IPS-NIHi7 (cell line): ENCODE measurements at regions not wholly inside any gene's neighbourhood (a gene's known extent, or its start where the extent isn't known, plus 50 kb on each side); places are given as distances from the start of the nearest gene placed in this dataset.

Source experiments
- DNase-seq: peaks from one replicate; pipeline ENCODE4 v3.0.0; 2012; ENCODE audit warnings: mixed read lengths; ENCODE audit errors: extremely low spot score

- no peak for DNase-seq
Measured at GRCh38 chr16:74033441-74033995, 263.1 kb upstream of the PSMD7 start.

- no peak for DNase-seq
Measured at GRCh38 chr16:74031551-74031950, 265.1 kb upstream of the PSMD7 start.

DNA sequence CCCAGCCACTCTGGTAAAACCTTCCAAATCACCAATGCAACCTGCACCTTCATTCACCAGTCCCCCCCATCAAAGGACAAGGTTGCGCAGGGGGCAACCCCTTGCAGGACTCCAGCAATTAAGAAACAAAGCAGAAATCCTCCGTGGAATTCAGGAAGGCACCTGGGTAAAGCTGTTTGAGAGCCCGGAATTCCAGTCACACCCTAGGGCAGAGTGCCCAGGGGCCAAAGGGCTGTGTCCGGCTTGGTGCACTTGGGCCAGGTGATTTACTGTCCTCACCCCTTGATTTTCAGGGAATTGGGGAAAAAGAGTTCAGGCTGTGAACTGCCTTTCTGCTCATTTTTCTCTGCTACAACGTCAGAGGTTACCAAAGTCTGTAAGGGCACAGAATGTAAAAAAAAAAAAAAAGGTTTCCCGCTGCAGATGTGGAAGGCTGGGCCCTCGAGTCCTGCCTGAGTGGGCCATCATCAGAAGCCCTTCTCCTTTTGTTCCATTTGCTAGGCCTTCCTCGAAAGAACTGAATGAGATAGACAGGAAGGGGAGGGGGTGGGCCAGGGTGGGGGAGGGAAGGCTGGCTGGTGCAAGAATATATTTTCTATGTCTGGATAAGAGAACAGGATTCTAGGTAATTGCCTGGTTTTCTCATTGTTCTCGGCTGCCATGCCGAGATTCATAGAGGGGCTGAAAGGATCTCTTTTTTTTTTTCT, 266.5 kb upstream of the PSMD7 start:
- DNase-seq: no peak

DNA sequence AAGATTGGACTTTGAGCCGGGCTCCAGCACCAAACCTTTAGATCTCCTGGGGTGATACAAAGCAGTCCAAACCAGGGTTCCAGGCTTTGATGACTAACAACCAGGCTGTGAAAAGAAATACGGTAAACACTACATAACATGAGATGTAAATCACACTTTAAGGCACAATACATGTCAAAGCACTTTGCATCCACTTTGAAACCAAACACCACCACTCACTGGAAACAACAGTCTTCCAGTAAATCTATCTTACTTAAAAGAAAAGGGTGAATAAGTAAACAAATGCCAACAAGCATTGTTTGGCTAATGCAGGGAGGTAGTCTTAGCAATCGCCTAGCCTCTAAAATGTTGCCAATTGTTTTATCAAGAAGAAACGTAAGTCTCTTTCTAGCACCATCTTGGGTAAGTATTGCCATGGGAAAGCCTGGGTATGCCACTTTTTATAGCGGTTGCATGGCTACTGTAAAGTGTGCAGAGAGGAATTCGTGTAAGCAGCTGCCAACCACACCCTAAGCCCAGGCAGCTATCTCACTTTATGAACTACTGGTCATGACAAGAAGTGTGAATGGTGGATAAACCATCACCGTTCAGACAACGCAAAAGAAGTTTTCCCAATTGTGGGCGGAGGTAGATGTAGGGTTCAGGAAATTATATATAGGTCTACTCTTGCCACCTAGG, 267.4 kb upstream of the PSMD7 start:
- DNase-seq: no peak

DNA sequence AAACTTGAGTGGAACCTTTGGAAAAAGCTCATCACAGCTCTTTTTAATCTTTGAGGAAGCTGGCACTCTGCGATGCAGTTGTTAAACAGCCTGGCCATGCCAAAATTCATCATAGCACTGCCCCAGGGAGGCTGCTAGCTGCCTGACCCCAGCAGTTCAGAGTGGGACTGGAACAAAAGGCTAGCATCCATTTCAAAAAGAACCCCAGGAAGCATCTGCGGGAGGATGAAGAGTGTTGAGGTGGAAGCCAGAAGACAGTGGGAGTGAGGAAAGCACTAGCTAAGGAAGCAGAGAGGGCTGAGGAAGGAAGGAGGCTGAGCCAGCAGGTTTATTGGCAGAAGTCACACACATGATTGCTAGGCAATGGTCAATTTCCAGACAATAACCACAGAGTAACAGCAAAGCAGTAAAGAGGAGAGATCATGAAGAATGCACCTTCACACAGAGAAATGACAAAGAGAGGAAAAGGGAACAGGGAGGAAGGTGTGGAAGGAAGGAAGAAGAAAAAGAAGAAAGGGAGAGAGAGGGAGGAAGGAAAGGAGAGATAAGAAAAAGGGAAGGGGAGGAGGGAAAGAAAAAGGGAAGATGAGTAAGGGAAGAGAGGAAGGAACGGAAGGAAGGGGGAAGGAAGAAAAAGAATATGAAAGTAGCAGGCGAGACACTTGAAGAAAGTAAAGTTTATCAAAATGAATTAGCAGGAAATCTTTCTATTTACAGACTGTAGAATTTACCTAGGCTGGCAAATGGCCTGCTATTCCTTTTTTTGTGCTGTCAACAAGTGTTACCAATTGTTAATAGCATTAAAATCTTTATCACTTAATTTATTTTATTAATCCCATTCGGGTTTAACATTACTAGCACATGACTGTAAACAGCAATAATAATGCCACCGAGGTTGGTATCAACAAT, 270.0 kb upstream of the PSMD7 start:
- peak; percentile 67 for DNase-seq

DNA sequence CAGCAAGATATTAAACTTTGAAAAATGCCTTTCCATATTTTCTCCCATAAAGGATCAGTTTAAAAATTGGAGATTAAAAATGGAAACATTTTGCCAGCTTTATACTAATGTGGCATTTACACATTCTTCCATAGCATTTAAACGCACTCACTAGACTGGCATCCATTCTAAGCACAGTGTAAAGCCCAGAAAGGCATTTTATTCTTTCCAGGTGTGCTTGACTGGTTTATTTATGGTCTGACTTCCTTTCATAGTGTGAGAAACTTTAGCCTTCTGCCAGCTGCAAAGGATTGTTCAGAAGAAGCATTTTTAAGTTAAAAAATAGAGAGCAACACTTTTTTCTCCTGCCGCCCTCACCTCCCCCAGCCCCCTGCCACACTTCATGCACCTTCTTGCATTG, 271.7 kb upstream of the PSMD7 start:
- no peak for DNase-seq

GRCh38 chr16:74020095-74020670, 276.4 kb upstream of the PSMD7 start:
- DNase-seq: no peak

GRCh38 chr16:74019612-74020011, 277.0 kb upstream of the PSMD7 start:
- DNase-seq: no peak

DNA sequence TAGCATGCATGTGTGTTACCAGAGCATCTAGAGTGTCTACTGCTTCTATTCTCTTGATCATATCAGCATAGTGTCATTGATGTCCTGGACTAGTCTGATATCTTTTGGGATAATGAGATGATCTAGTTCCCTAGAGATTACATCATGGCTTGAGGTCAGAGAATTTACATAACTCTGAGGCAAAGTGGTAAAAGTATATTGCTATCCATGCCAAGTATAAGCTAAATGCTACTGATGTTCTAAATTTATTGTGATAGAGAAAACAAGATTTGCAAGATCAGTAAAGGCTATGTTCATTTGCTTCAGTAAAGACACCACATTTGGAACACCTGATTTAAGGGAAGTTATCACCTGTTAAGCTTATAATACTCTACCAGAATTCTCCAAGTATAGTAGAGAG, 280.7 kb upstream of the PSMD7 start:
- no peak for DNase-seq

DNA sequence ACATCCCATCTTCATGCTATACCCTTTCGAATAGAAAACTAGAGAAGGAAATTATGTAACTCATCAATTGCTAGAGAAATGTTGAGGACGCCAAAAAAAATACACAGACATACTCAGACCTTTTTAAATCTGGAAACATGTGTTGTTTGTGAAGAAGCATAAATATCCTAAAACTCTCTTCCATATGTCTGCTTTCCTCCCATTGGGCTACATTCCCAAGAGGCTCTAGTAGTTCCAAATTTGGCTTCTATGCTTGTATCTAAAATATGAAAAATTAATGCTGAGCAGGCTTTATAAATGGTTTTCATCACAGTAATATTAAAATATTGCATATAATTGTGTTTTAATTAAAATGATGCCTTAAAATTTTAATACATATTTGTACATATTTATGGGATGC, 297.9 kb upstream of the PSMD7 start:
- DNase-seq: no peak

DNA sequence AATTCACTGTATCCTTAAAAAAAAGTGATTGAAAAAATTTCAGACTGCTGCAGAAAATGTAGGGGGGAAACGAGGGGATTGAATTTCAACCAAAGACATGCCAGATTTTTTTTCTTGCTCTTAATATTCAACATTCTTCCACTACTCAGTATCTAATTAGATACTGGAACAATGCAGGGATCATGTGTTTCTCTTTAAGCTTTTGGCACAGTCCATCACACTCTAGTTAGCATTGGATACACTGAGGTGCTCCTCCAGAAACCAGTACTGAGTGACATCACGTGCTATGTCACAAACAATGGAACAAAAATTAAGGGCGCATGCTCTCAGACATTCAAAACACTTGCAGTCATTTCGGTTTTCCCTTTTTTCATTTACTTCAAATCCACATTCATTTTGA, 298.6 kb upstream of the PSMD7 start:
- no peak for DNase-seq

DNA sequence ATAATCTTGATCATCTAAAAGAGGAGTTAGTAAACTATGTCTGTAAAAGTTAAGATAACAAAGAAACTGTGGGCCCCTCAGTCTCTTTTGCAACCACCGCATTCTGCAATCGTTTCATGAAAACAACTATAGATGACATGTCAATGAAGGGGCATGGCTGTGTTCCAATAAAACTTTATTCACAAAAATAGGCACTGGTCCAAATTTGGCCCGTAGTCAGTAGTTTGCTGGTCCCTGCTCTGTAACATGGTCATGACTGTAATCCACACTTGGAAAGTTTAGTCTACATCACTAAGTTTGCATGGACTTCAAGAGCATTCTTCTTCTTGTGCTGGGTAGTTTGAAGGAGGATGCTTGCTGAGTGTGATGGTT, 299.3 kb upstream of the PSMD7 start:
- DNase-seq: no peak

DNA sequence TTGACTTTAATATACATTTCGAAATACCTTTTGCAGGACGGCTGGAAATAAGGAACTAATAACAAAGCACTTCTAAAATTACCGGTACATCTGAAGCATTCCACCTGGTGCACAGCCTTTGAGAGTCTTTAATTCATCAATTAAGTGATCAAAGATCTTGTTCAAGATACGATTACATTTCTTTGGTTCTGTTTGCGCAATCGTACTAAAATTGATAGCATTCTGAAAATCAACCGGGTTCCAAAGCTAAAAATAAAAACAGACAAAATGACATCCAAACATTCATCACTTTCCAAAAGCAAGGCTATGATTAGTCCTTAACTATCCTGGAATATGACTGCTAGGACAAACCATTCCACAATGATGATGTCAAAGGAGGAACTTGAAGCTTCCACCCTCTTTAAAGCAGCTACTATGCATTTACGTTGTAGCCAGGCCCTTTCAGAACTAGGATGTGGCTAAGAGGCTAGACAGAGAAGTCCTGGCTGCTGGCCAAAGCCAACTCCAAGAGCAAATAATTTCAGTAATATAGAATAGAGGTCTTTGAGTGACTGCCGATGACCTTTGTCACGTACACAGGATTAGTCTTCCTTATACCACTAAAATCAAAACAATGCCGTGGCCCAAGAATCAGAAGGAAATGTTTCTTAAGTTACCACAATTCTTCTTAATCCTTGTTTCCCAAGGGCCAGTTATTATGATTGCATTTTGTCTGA, 299.8 kb upstream of the PSMD7 start:
- no peak for DNase-seq

DNA sequence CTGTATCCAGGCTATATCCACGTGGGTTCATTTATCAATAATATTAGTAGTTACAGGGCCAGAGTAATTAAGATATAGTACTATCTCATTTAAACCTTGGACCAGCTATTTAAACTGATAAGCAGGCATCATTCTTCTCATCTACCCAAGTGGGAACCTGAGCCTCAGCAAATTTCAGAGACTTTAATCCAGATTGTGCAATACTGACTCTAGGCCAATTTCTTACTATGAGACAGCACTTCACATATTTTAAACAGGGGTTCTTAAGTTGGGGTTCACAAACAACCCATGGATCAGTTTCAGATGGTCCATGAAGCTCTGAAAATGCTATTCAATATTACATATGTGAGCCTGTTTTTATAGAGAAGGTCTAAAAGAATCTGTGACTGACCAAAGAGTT, 302.7 kb upstream of the PSMD7 start:
- DNase-seq: no peak

- no peak for DNase-seq
Measured at GRCh38 chr16:73978407-73978784, 318.2 kb upstream of the PSMD7 start.

- no peak for DNase-seq
Measured at GRCh38 chr16:73976644-73977043, 320.0 kb upstream of the PSMD7 start.

GRCh38 chr16:73973174-73973573, 323.4 kb upstream of the PSMD7 start:
- DNase-seq: no peak

- no peak for DNase-seq
Measured at GRCh38 chr16:73966851-73967250, 329.8 kb upstream of the PSMD7 start.

- no peak for DNase-seq
Measured at GRCh38 chr16:73965591-73965990, 331.0 kb upstream of the PSMD7 start.

DNA sequence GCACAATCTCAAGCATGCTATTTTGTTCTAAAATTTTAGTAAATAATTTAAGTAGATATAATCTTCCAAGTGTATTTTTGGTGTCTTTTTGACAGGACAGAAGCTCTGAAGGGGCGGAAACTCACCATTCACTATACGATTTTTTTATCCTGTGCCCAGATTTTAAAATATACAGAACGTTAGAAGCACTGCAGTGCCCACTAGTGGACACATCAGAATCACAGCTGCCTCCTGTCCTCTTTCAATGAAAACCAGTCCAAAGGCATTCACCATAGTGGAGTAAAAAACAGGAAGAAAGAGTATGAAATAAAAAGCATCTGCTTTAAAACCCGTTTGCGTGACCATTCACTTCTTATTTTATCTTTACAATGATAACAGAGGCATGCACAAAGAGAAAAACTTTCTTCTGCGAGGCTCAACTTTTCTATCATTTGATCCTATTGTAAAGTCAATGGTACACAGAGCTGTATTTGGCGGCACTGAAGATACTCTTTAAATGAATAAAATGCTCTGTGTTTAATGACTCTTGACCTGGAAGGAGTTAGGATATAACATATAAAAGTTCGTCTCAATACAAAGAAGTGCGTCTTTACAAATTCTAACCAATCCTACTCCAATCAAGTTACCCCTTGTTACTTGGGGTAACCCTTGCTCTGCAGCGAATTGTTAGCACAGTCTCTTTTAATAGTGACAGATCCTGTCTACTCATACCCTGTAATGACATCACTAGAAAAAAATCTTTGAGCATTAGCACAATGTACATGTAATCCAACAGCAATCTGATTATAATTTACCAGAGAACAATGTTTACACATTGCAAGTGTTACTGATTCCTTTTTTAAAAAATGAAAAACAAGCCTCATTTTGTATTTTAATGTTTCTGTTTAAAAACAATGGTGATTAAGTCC, 339.8 kb upstream of the PSMD7 start:
- DNase-seq: peak; percentile 68
